ENCODE measurements at regions not wholly inside any gene's neighbourhood (a gene's known extent, or its start where the extent isn't known, plus 50 kb on each side); places are given as distances from the start of the nearest gene placed in this dataset.

- TF ChIP-seq ZNF462 (CRISPR knock-in tag; IDR thresholded peaks at IDR 0.05) = no peak
- no peak for TF ChIP-seq CREB1 (CRISPR knock-in tag; IDR thresholded peaks at IDR 0.05; ENCODE audit: low read depth)
- TF ChIP-seq ETS1 (IDR thresholded peaks at IDR 0.05) = no peak
- TF ChIP-seq JUNB (IDR thresholded peaks at IDR 0.05; ENCODE audit: unreplicated experiment) = no peak
- TF ChIP-seq STAT1 (IDR thresholded peaks at IDR 0.05; ENCODE audit: unreplicated experiment) = no peak
Measured at GRCh38 chrX:102859550-102859871, 77.6 kb upstream of the RAB40AL start (continued).

GRCh38 chrX:102860235-102860634 lies 76.8 kb upstream of the RAB40AL start:
- Mint-ChIP-seq H3K27me3 (ENCODE audit: insufficient read depth, low read depth, poor library complexity) (no peaks in the 10 kb centered on the region), H3K4me1 (peaks cover 3% of the 10 kb centered on the region; the same call in 2 of the 3 replicates), H3K9me3 (no peaks in the 10 kb centered on the region; the same call in 2 of the 3 replicates), H3K36me3 (ENCODE audit: low read depth) (peaks cover 26% of the 10 kb centered on the region), H3K4me3 (no peak overlapping the region), H3K27ac (no peak overlapping the region)
- Histone ChIP-seq H3K4me3 (no peak overlapping the region), H3K79me2 (replicated peaks; ENCODE audit: insufficient read depth) (no peaks in the 10 kb centered on the region), H3K4me2 (no peak overlapping the region), H3K27me3 (ENCODE audit: insufficient read depth) (no peaks in the 10 kb centered on the region), H3K36me3 (ENCODE audit: insufficient read depth) (no peaks in the 10 kb centered on the region), H3K27ac (ENCODE audit: low read depth) (no peak overlapping the region), H2AFZ (no peak overlapping the region), H3K4me1 (ENCODE audit: insufficient read depth) (no peaks in the 10 kb centered on the region), H3F3A (replicated peaks; ENCODE audit: low read depth) (no peaks in the 10 kb centered on the region), H3K9me2 (ENCODE audit: insufficient read depth) (no peaks in the 10 kb centered on the region), H4K20me1 (replicated peaks; ENCODE audit: insufficient read depth) (no peaks in the 10 kb centered on the region)
- no peak for DNase-seq (ENCODE audit: low spot score)
- no peak for TF ChIP-seq STAT1 (IDR thresholded peaks at IDR 0.05; ENCODE audit: unreplicated experiment)
- no peak for TF ChIP-seq REST (IDR thresholded peaks at IDR 0.05; ENCODE audit: unreplicated experiment)
- ATAC-seq = no peak
